DND-41 (cell line): ENCODE measurements at regions not wholly inside any gene's neighbourhood (a gene's known extent, or its start where the extent isn't known, plus 50 kb on each side); places are given as distances from the start of the nearest gene placed in this dataset.

Experiments
- ATAC-seq: fragments of 200-7000 bp; cut with Tn5 transposase; 3 replicates; pipeline ENCODE4 v1.9.1; 2021; ENCODE audit warnings: low read depth; ENCODE audit not compliant: insufficient read depth
- DNase-seq: peaks from one replicate; pipeline ENCODE4 v3.0.0-alpha.2; 2020
- H2AFZ ChIP-seq: 2 replicates; pipeline ENCODE4 v1.6.0; 2012; ENCODE audit warnings: low read depth, low read length
- H3K27ac ChIP-seq: 2 replicates; pipeline ENCODE4 v1.5.1; 2012; ENCODE audit warnings: low read length, inconsistent platforms
- H3K27me3 ChIP-seq: fragments of 200-600 bp; sonication (generic); 2 replicates; pipeline ENCODE4 v1.6.0; 2012; ENCODE audit warnings: low read length, mild to moderate bottlenecking, inconsistent platforms; ENCODE audit not compliant: insufficient read depth, poor library complexity
- H3K36me3 ChIP-seq: 2 replicates; pipeline ENCODE4 v1.5.1; 2012; ENCODE audit warnings: low read length, inconsistent platforms; ENCODE audit not compliant: insufficient read depth
- H3K4me1 ChIP-seq: 2 replicates; pipeline ENCODE4 v1.5.1; 2012; ENCODE audit warnings: mild to moderate bottlenecking, low read length; ENCODE audit not compliant: insufficient read depth
- H3K4me2 ChIP-seq: 2 replicates; pipeline ENCODE4 v1.6.0; 2012; ENCODE audit warnings: mild to moderate bottlenecking, moderate library complexity, low read length, inconsistent platforms; ENCODE audit not compliant: insufficient read depth
- H3K4me3 ChIP-seq, 2 experiments: fragments of 200-600 bp in 1 of 2; shearing (Covaris generic) in 1 of 2; 2 replicates each; pipeline ENCODE4 v1.5.1; 2012 to 2016; ENCODE audit warnings: inconsistent platforms in 2 of 2, low read length in 2 of 2, mild to moderate bottlenecking in 2 of 2, low read depth in 1 of 2, moderate library complexity in 1 of 2
- H3K79me2 ChIP-seq: 2 replicates; pipeline ENCODE4 v1.6.0; 2012; ENCODE audit warnings: low read length, inconsistent platforms; ENCODE audit not compliant: insufficient read depth
- H3K9ac ChIP-seq: 2 replicates; pipeline ENCODE4 v1.6.0; 2012; ENCODE audit warnings: low read depth, mild to moderate bottlenecking, inconsistent platforms, low read length, moderate library complexity
- H3K9me3 ChIP-seq: 2 replicates; pipeline ENCODE4 v1.5.1; 2012; ENCODE audit warnings: low read length, moderate library complexity, mild to moderate bottlenecking, inconsistent platforms; ENCODE audit not compliant: insufficient read depth, severe bottlenecking
- H4K20me1 ChIP-seq: 2 replicates; pipeline ENCODE4 v1.6.0; 2012; ENCODE audit warnings: low read length; ENCODE audit not compliant: insufficient read depth
- CTCF ChIP-seq: IDR thresholded peaks from 2 replicates; pipeline ENCODE4 v1.5.1; 2012; ENCODE audit warnings: borderline replicate concordance, low read length, moderate library complexity, mild to moderate bottlenecking; ENCODE audit not compliant: poor library complexity, severe bottlenecking; ENCODE audit errors: extremely low read depth
- EZH2 ChIP-seq: IDR thresholded peaks from 3 replicates; pipeline ENCODE4 v1.6.1; 2012; ENCODE audit warnings: borderline replicate concordance, low read depth, mild to moderate bottlenecking, moderate library complexity, low read length, inconsistent platforms; ENCODE audit not compliant: severe bottlenecking

GRCh38 chr11:98243897-98244296, 776.9 kb upstream of the CNTN5 start:
- DNase-seq = no peak

DNA sequence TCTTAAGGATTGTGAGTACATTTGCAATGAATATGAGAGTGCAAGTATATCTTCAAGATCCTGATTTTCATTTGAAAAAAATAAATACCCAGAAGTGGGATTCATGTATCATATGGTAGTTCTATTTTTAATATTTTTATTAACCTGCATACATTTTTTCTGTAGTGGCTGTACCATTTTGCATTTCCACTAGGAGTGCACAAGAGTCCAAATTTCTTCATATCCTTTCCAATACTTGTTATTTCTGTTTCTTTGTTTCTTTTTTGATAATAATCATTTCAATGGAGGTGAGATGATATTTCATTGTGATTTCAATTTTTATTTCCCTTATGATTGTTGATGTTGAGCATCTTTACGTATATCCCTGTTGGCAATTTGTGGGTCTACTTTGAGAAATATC, 759.8 kb upstream of the CNTN5 start:
- Histone ChIP-seq H3K27me3 (no peaks in the 10 kb centered on the region), H3K9me3 (no peaks in the 10 kb centered on the region), H3K36me3 (no peaks in the 10 kb centered on the region), H4K20me1 (no peaks in the 10 kb centered on the region), H3K4me1 (no peaks in the 10 kb centered on the region), H3K4me2 (no peak overlapping the region), H3K9ac (no peak overlapping the region), H2AFZ (no peak overlapping the region), H3K4me3 (no peak overlapping the region), H3K27ac (no peak overlapping the region), H3K79me2 (no peaks in the 10 kb centered on the region)
- no peak for DNase-seq
- no peak for TF ChIP-seq CTCF
- TF ChIP-seq EZH2 = no peak
- no peak for ATAC-seq

More at GRCh38 chr11:98243897-98244296, 776.9 kb upstream of the CNTN5 start:
- Histone ChIP-seq H4K20me1 (no peaks in the 10 kb centered on the region), H3K79me2 (no peaks in the 10 kb centered on the region), H3K27ac (no peak overlapping the region), H3K9me3 (no peaks in the 10 kb centered on the region), H3K27me3 (no peaks in the 10 kb centered on the region), H3K4me1 (no peaks in the 10 kb centered on the region), H3K4me2 (no peak overlapping the region), H3K4me3 (no peak overlapping the region), H3K36me3 (no peaks in the 10 kb centered on the region), H2AFZ (no peak overlapping the region), H3K9ac (no peak overlapping the region)
- no peak for ATAC-seq
- TF ChIP-seq CTCF (no peak), EZH2 (no peak)

GRCh38 chr11:98277251-98277912, 743.4 kb upstream of the CNTN5 start:
- no peak for TF ChIP-seq EZH2
- TF ChIP-seq CTCF = no peak
- no peak for DNase-seq

More at GRCh38 chr11:98277251-98277912, 743.4 kb upstream of the CNTN5 start:
- H2AFZ ChIP-seq = no peak overlapping the region
- no peaks in the 10 kb centered on the region for H3K9me3 ChIP-seq
- H3K4me3 ChIP-seq = no peak overlapping the region
- H3K4me2 ChIP-seq = no peak overlapping the region
- H3K4me1 ChIP-seq = no peaks in the 10 kb centered on the region
- H3K36me3 ChIP-seq = no peaks in the 10 kb centered on the region
- ATAC-seq = no peak
- no peaks in the 10 kb centered on the region for H3K79me2 ChIP-seq
- H4K20me1 ChIP-seq = no peaks in the 10 kb centered on the region
- H3K27ac ChIP-seq = no peak overlapping the region
- H3K27me3 ChIP-seq = no peaks in the 10 kb centered on the region
- H3K9ac ChIP-seq = no peak overlapping the region
